Stimulated activated CD8-positive, alpha-beta memory T cell treated with anti-CD3 and anti-CD28 coated beads, Interleukin-2, amount 100 ng/mL, for 48 hours (primary cell): ENCODE measurements at regions not wholly inside any gene's neighbourhood (a gene's known extent, or its start where the extent isn't known, plus 50 kb on each side); places are given as distances from the start of the nearest gene placed in this dataset.

Source experiments
- DNase-seq, 2 donors: peaks; one replicate each; pipeline ENCODE4 v3.0.0-alpha.2; 2020; ENCODE audit warnings: low read depth in 2 of 2

- DNase-seq = no peak
Observed at GRCh38 chr10:35745617-35746403, 103.7 kb upstream of the FZD8 start.

- DNase-seq = no peak
Observed at GRCh38 chr10:35743851-35744250, 101.8 kb upstream of the FZD8 start.

GRCh38 chr10:35743351-35743750 lies 101.3 kb upstream of the FZD8 start:
- no peak for DNase-seq

GRCh38 chr10:35739998-35740397 lies 97.9 kb upstream of the FZD8 start:
- DNase-seq = no peak

- DNase-seq = no peak
Observed at GRCh38 chr10:35735412-35735811, 93.3 kb upstream of the FZD8 start.

- no peak for DNase-seq
Observed at GRCh38 chr10:35731828-35732227, 89.7 kb upstream of the FZD8 start.

- no peak for DNase-seq
Observed at GRCh38 chr10:35728341-35728740, 86.2 kb upstream of the FZD8 start.

GRCh38 chr10:35726846-35727245 lies 84.8 kb upstream of the FZD8 start:
- DNase-seq = no peak

GRCh38 chr10:35723992-35724391 lies 81.9 kb upstream of the FZD8 start:
- DNase-seq = no peak

- DNase-seq = no peak
Observed at GRCh38 chr10:35723059-35723458, 81.0 kb upstream of the FZD8 start.

GRCh38 chr10:35722636-35723035 lies 80.5 kb upstream of the FZD8 start:
- no peak for DNase-seq

- no peak for DNase-seq
Observed at GRCh38 chr10:35722226-35722625, 80.1 kb upstream of the FZD8 start.

- no peak for DNase-seq
Observed at GRCh38 chr10:35720366-35720765, 78.3 kb upstream of the FZD8 start.

- no peak for DNase-seq
Observed at GRCh38 chr10:35716776-35717175, 74.7 kb upstream of the FZD8 start.

- no peak for DNase-seq
Observed at GRCh38 chr10:35712486-35712885, 70.4 kb upstream of the FZD8 start.

GRCh38 chr10:35711615-35712411 lies 69.7 kb upstream of the FZD8 start:
- no peak for DNase-seq

GRCh38 chr10:35707642-35708425 lies 65.7 kb upstream of the FZD8 start:
- no peak for DNase-seq

GRCh38 chr10:35706959-35707358 lies 64.9 kb upstream of the FZD8 start:
- no peak for DNase-seq

GRCh38 chr10:35705671-35706070 lies 63.6 kb upstream of the FZD8 start:
- no peak for DNase-seq

- no peak for DNase-seq
Observed at GRCh38 chr10:35705051-35705450, 63.0 kb upstream of the FZD8 start.

GRCh38 chr10:35704401-35704800 lies 62.3 kb upstream of the FZD8 start:
- DNase-seq = no peak

- DNase-seq = no peak
Observed at GRCh38 chr10:35700487-35700882, 58.4 kb upstream of the FZD8 start.
